ENCODE measurements at regions not wholly inside any gene's neighbourhood (a gene's known extent, or its start where the extent isn't known, plus 50 kb on each side); places are given as distances from the start of the nearest gene placed in this dataset.

DNA sequence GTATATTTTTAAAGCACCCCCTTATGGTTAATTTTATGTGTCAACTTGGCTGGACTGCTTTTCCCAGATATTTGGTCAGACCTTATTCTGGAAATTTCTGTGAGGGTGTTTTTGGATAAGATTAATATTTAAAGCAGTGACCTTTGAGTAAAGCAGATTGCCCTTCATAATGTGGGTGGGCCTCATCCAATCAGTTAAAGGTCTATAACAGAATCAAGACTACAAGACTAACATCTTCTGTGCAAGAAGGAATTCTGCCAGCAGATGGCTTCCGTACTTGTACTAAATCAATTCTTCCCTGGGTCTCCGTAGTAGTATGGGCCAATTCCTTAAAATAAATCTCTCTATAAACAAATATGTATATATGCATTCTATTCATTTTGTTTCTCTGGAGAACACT, 257.6 kb downstream of the ETNK1 start:
- no peak for TF ChIP-seq POLR2A (IDR thresholded peaks at IDR 0.05)
- TF ChIP-seq, protein P1, sequence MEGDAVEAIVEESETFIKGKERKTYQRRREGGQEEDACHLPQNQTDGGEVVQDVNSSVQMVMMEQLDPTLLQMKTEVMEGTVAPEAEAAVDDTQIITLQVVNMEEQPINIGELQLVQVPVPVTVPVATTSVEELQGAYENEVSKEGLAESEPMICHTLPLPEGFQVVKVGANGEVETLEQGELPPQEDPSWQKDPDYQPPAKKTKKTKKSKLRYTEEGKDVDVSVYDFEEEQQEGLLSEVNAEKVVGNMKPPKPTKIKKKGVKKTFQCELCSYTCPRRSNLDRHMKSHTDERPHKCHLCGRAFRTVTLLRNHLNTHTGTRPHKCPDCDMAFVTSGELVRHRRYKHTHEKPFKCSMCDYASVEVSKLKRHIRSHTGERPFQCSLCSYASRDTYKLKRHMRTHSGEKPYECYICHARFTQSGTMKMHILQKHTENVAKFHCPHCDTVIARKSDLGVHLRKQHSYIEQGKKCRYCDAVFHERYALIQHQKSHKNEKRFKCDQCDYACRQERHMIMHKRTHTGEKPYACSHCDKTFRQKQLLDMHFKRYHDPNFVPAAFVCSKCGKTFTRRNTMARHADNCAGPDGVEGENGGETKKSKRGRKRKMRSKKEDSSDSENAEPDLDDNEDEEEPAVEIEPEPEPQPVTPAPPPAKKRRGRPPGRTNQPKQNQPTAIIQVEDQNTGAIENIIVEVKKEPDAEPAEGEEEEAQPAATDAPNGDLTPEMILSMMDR (IDR thresholded peaks at IDR 0.05): no peak
- no peak for DNase-seq (ENCODE audit: low spot score in 2 of 2)
- WGBS, 2 donors: 83 to 88% methylated on average over 2 of the region's 2 CpGs
- intact Hi-C loops (cut with DNase I; ENCODE audit: low total_unique reads): no loop called here
- H3K4me3 ChIP-seq (ENCODE audit: low read depth, poor library complexity, severe bottlenecking): no peak overlapping the region

DNA sequence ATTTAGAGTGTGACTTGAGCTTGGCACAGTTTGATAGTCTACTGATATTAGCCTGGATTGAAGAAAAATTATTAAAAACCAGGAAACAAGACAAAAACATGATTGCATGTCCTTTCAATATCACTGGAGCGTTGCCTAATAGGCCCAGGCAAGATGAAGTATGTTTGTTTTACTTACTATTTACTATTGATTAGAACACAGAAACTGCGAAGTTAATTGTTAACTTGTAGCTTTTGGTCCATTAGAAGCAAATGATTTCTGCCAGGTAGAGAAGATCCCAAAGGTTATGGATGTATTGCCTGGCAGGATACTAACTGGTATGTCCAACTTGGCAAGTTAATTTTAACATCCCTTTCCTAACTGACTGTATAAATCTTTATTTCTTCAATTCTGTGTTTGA, 268.9 kb downstream of the ETNK1 start:
- intact Hi-C loops (cut with DNase I; ENCODE audit: low total_unique reads): no loop called here
- TF ChIP-seq, protein P1 (IDR thresholded peaks at IDR 0.05): no peak
- TF ChIP-seq POLR2A (IDR thresholded peaks at IDR 0.05): no peak
- no peak overlapping the region for H3K4me3 ChIP-seq (ENCODE audit: low read depth, poor library complexity, severe bottlenecking)
- WGBS, 2 donors: 89 to 94% methylated on average over 2 of the region's 2 CpGs
- DNase-seq (ENCODE audit: low spot score in 2 of 2): no peak

DNA sequence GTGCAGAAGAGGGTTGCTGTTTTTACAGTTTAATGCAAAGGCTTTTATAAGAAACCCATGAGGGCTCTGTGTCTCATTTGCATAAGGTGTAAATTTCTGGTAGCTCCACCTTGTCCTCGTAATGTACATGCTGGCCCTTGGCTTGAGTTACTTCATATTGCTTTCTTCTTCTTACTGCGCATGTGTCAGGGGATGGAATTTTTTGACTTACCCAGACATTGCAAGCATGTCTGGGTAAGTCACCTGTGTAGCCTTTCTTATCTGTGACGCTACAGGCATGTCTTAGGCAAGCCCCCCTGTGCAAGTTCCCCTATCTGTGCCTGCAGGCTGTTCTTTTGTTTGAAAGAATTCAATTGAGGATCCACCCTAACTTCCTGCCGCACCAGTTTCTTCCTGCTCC, 274.2 kb downstream of the ETNK1 start:
- no peak for DNase-seq (ENCODE audit: low spot score in 2 of 2)
- intact Hi-C loops (cut with DNase I; ENCODE audit: low total_unique reads): no loop called here
- no peak overlapping the region for H3K4me3 ChIP-seq (ENCODE audit: low read depth, poor library complexity, severe bottlenecking)
- 46 to 52% methylated on average over 4 of the region's 4 CpGs for WGBS, 2 donors
- TF ChIP-seq POLR2A (IDR thresholded peaks at IDR 0.05): no peak
- TF ChIP-seq, protein P1 (IDR thresholded peaks at IDR 0.05): no peak

DNA sequence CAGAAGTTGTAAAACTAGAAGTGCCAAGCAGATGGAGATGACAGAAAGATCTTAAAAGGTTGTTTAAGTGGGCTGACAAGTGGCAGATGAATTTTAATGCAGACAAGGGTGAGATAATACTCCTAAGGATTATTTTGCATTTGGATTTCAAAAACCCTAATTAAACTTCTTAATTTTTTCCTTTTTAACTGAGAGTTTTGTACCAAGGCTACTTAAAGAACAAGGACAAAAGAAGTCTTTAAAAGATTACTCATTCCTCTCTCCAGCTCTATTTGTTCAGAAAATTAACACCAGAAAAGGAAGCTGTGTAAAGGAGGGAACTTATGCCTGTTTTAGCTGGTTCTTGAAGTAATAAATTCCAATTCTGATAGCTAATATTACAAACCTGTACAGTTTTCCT, 275.4 kb downstream of the ETNK1 start:
- intact Hi-C loops (cut with DNase I; ENCODE audit: low total_unique reads): no loop called here
- DNase-seq (ENCODE audit: low spot score in 2 of 2): no peak
- TF ChIP-seq, protein P1 (IDR thresholded peaks at IDR 0.05): no peak
- no peak for TF ChIP-seq POLR2A (IDR thresholded peaks at IDR 0.05)
- H3K4me3 ChIP-seq (ENCODE audit: low read depth, poor library complexity, severe bottlenecking): no peak overlapping the region

DNA sequence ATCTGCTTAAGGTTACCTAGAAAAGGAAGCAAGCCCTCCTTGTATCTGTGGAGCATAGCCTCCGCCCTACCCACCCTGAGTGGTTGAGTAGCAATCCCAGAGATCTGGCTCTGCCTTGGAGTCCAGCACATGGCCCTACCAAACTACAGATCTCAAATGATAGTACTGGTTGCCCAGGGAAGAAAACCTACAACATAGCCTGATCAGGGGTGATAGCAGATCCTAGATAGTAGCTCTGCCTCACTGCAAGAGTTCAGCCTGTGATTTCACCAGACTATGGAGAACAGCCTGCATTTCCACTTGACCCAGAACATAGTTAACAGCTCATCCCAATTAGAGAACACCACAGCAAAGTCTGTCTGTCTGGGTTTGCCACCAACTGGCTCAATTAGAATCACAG, 279.5 kb downstream of the ETNK1 start:
- H3K4me3 ChIP-seq (ENCODE audit: low read depth, poor library complexity, severe bottlenecking): no peak overlapping the region
- TF ChIP-seq, protein P1 (IDR thresholded peaks at IDR 0.05): no peak
- TF ChIP-seq POLR2A (IDR thresholded peaks at IDR 0.05): no peak
- intact Hi-C loops (cut with DNase I; ENCODE audit: low total_unique reads): no loop called here
- 71 to 100% methylated on average over 1 of the region's 1 CpG for WGBS, 2 donors
- DNase-seq (ENCODE audit: low spot score in 2 of 2): no peak

DNA sequence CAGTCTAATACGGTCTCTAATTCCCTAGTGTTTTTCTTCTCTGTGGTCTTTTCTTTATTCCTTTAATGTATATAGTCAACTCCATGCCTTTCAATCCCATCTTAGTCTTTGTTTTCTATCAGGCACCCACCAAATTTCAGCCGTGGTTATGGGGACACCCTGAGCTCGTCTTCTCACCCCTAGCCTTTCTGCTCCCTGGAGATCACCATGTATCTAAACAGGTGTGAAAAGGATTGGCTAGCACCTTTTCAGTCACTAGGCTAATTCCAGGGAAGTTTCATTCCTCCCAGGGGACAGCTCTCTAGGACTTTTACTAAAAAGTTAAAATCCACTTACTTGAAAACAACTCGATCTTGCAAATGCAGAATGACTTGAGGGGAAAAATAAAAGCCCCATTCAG, 291.3 kb downstream of the ETNK1 start:
- H3K4me3 ChIP-seq (ENCODE audit: low read depth, poor library complexity, severe bottlenecking): no peak overlapping the region
- no peak for DNase-seq (ENCODE audit: low spot score in 2 of 2)
- intact Hi-C loops (cut with DNase I; ENCODE audit: low total_unique reads): no loop called here
- TF ChIP-seq, protein P1 (IDR thresholded peaks at IDR 0.05): no peak
- TF ChIP-seq POLR2A (IDR thresholded peaks at IDR 0.05): no peak
- WGBS, 2 donors: 56 to 67% methylated on average over 4 of the region's 4 CpGs

All from lower leg skin (tissue), 4 donors.